ENCODE measurements at regions not wholly inside any gene's neighbourhood (a gene's known extent, or its start where the extent isn't known, plus 50 kb on each side); places are given as distances from the start of the nearest gene placed in this dataset.

- Histone ChIP-seq H3K4me1 (ENCODE audit: control insufficient read depth, insufficient read depth, low read length) (peaks cover 14% of the 10 kb centered on the region), H3K36me3 (ENCODE audit: control insufficient read depth, insufficient read depth, low read length, severe bottlenecking) (no peaks in the 10 kb centered on the region), H3K9ac (ENCODE audit: low read length) (no peak overlapping the region), H3K27me3 (replicated peaks; ENCODE audit: control insufficient read depth, insufficient read depth, low read length) (no peaks in the 10 kb centered on the region), H3K4me3 (ENCODE audit: low read length) (no peak overlapping the region), H3K9me3 (ENCODE audit: control insufficient read depth, low read length) (no peaks in the 10 kb centered on the region)
- no peak for DNase-seq (ENCODE audit: low read depth)
Observed at GRCh38 chr2:160658851-160659250, 165.2 kb upstream of the RBMS1 start.

- Histone ChIP-seq H3K4me1 (ENCODE audit: control insufficient read depth, insufficient read depth, low read length) (peaks cover 15% of the 10 kb centered on the region), H3K4me3 (ENCODE audit: low read length) (no peak overlapping the region), H3K9ac (ENCODE audit: low read length) (no peak overlapping the region), H3K9me3 (ENCODE audit: control insufficient read depth, low read length) (no peaks in the 10 kb centered on the region), H3K27me3 (replicated peaks; ENCODE audit: control insufficient read depth, insufficient read depth, low read length) (no peaks in the 10 kb centered on the region), H3K36me3 (ENCODE audit: control insufficient read depth, insufficient read depth, low read length, severe bottlenecking) (no peaks in the 10 kb centered on the region)
- DNase-seq (ENCODE audit: low read depth): no peak
Observed at GRCh38 chr2:160660741-160661140, 167.1 kb upstream of the RBMS1 start.

GRCh38 chr2:160664603-160665140 is 171.1 kb upstream of the RBMS1 start:
- Histone ChIP-seq H3K4me3 (ENCODE audit: low read length) (no peak overlapping the region), H3K27me3 (replicated peaks; ENCODE audit: control insufficient read depth, insufficient read depth, low read length) (no peaks in the 10 kb centered on the region), H3K9ac (ENCODE audit: low read length) (no peak overlapping the region), H3K9me3 (ENCODE audit: control insufficient read depth, low read length) (no peaks in the 10 kb centered on the region), H3K4me1 (ENCODE audit: control insufficient read depth, insufficient read depth, low read length) (peaks cover 16% of the 10 kb centered on the region), H3K36me3 (ENCODE audit: control insufficient read depth, insufficient read depth, low read length, severe bottlenecking) (no peaks in the 10 kb centered on the region)
- DNase-seq (ENCODE audit: low read depth): no peak

GRCh38 chr2:160666154-160667060 is 172.8 kb upstream of the RBMS1 start:
- Histone ChIP-seq H3K9me3 (ENCODE audit: control insufficient read depth, low read length) (no peaks in the 10 kb centered on the region), H3K36me3 (ENCODE audit: control insufficient read depth, insufficient read depth, low read length, severe bottlenecking) (no peaks in the 10 kb centered on the region), H3K4me3 (ENCODE audit: low read length) (peak overlapping the region; percentile 54), H3K9ac (ENCODE audit: low read length) (peak overlapping the region; percentile 57), H3K4me1 (ENCODE audit: control insufficient read depth, insufficient read depth, low read length) (peaks cover 16% of the 10 kb centered on the region), H3K27me3 (replicated peaks; ENCODE audit: control insufficient read depth, insufficient read depth, low read length) (no peaks in the 10 kb centered on the region)
- DNase-seq (ENCODE audit: low read depth): peak; percentile 98

- DNase-seq (ENCODE audit: low read depth): peak; percentile 36
- no peak overlapping the region for H3K9ac ChIP-seq (ENCODE audit: low read length)
Observed at GRCh38 chr2:160667811-160668210, 174.2 kb upstream of the RBMS1 start.

GRCh38 chr2:160670618-160671017 is 177.0 kb upstream of the RBMS1 start:
- no peak for DNase-seq (ENCODE audit: low read depth)
- no peak overlapping the region for H3K9ac ChIP-seq (ENCODE audit: low read length)
- H3K36me3 ChIP-seq (ENCODE audit: control insufficient read depth, insufficient read depth, low read length, severe bottlenecking): no peaks in the 10 kb centered on the region
- H3K9me3 ChIP-seq (ENCODE audit: control insufficient read depth, low read length): no peaks in the 10 kb centered on the region
- no peak overlapping the region for H3K4me3 ChIP-seq (ENCODE audit: low read length)
- no peaks in the 10 kb centered on the region for H3K27me3 ChIP-seq (replicated peaks; ENCODE audit: control insufficient read depth, insufficient read depth, low read length)
- peaks cover 16% of the 10 kb centered on the region for H3K4me1 ChIP-seq (ENCODE audit: control insufficient read depth, insufficient read depth, low read length)

More at GRCh38 chr2:160667811-160668210, 174.2 kb upstream of the RBMS1 start:
- Histone ChIP-seq H3K36me3 (ENCODE audit: control insufficient read depth, insufficient read depth, low read length, severe bottlenecking) (no peaks in the 10 kb centered on the region), H3K4me1 (ENCODE audit: control insufficient read depth, insufficient read depth, low read length) (peaks cover 16% of the 10 kb centered on the region), H3K4me3 (ENCODE audit: low read length) (no peak overlapping the region), H3K27me3 (replicated peaks; ENCODE audit: control insufficient read depth, insufficient read depth, low read length) (no peaks in the 10 kb centered on the region), H3K9me3 (ENCODE audit: control insufficient read depth, low read length) (no peaks in the 10 kb centered on the region)

GRCh38 chr2:160672211-160672610 is 178.6 kb upstream of the RBMS1 start:
- no peak overlapping the region for H3K9ac ChIP-seq (ENCODE audit: low read length)
- no peaks in the 10 kb centered on the region for H3K36me3 ChIP-seq (ENCODE audit: control insufficient read depth, insufficient read depth, low read length, severe bottlenecking)
- H3K27me3 ChIP-seq (replicated peaks; ENCODE audit: control insufficient read depth, insufficient read depth, low read length): no peaks in the 10 kb centered on the region
- H3K4me1 ChIP-seq (ENCODE audit: control insufficient read depth, insufficient read depth, low read length): peaks cover 3% of the 10 kb centered on the region
- no peaks in the 10 kb centered on the region for H3K9me3 ChIP-seq (ENCODE audit: control insufficient read depth, low read length)
- no peak overlapping the region for H3K4me3 ChIP-seq (ENCODE audit: low read length)
- no peak for DNase-seq (ENCODE audit: low read depth)

GRCh38 chr2:160674146-160674750 is 180.6 kb upstream of the RBMS1 start:
- H3K36me3 ChIP-seq (ENCODE audit: control insufficient read depth, insufficient read depth, low read length, severe bottlenecking): no peaks in the 10 kb centered on the region
- DNase-seq (ENCODE audit: low read depth): no peak
- no peaks in the 10 kb centered on the region for H3K9me3 ChIP-seq (ENCODE audit: control insufficient read depth, low read length)
- no peaks in the 10 kb centered on the region for H3K27me3 ChIP-seq (replicated peaks; ENCODE audit: control insufficient read depth, insufficient read depth, low read length)
- no peak overlapping the region for H3K9ac ChIP-seq (ENCODE audit: low read length)
- no peak overlapping the region for H3K4me3 ChIP-seq (ENCODE audit: low read length)
- H3K4me1 ChIP-seq (ENCODE audit: control insufficient read depth, insufficient read depth, low read length): no peaks in the 10 kb centered on the region

- no peaks in the 10 kb centered on the region for H3K27me3 ChIP-seq (replicated peaks; ENCODE audit: control insufficient read depth, insufficient read depth, low read length)
- H3K9ac ChIP-seq (ENCODE audit: low read length): no peak overlapping the region
- peak; percentile 40 for DNase-seq (ENCODE audit: low read depth)
- H3K9me3 ChIP-seq (ENCODE audit: control insufficient read depth, low read length): no peaks in the 10 kb centered on the region
- no peaks in the 10 kb centered on the region for H3K36me3 ChIP-seq (ENCODE audit: control insufficient read depth, insufficient read depth, low read length, severe bottlenecking)
- no peaks in the 10 kb centered on the region for H3K4me1 ChIP-seq (ENCODE audit: control insufficient read depth, insufficient read depth, low read length)
- no peak overlapping the region for H3K4me3 ChIP-seq (ENCODE audit: low read length)
Observed at GRCh38 chr2:160679686-160680085, 186.1 kb upstream of the RBMS1 start.

- H3K9me3 ChIP-seq (ENCODE audit: control insufficient read depth, low read length): no peaks in the 10 kb centered on the region
- no peaks in the 10 kb centered on the region for H3K27me3 ChIP-seq (replicated peaks; ENCODE audit: control insufficient read depth, insufficient read depth, low read length)
- no peak overlapping the region for H3K4me3 ChIP-seq (ENCODE audit: low read length)
- H3K36me3 ChIP-seq (ENCODE audit: control insufficient read depth, insufficient read depth, low read length, severe bottlenecking): no peaks in the 10 kb centered on the region
- no peak overlapping the region for H3K9ac ChIP-seq (ENCODE audit: low read length)
- H3K4me1 ChIP-seq (ENCODE audit: control insufficient read depth, insufficient read depth, low read length): no peaks in the 10 kb centered on the region
- no peak for DNase-seq (ENCODE audit: low read depth)
Observed at GRCh38 chr2:160680294-160680693, 186.7 kb upstream of the RBMS1 start.

- Histone ChIP-seq H3K9me3 (ENCODE audit: control insufficient read depth, low read length) (no peaks in the 10 kb centered on the region), H3K36me3 (ENCODE audit: control insufficient read depth, insufficient read depth, low read length, severe bottlenecking) (no peaks in the 10 kb centered on the region), H3K27me3 (replicated peaks; ENCODE audit: control insufficient read depth, insufficient read depth, low read length) (no peaks in the 10 kb centered on the region), H3K9ac (ENCODE audit: low read length) (no peak overlapping the region), H3K4me1 (ENCODE audit: control insufficient read depth, insufficient read depth, low read length) (no peaks in the 10 kb centered on the region), H3K4me3 (ENCODE audit: low read length) (no peak overlapping the region)
- no peak for DNase-seq (ENCODE audit: low read depth)
Observed at GRCh38 chr2:160680974-160681373, 187.4 kb upstream of the RBMS1 start.
